GM18502 (cell line): ENCODE measurements at regions not wholly inside any gene's neighbourhood (a gene's known extent, or its start where the extent isn't known, plus 50 kb on each side); places are given as distances from the start of the nearest gene placed in this dataset.

Source experiments
- ATAC-seq: cut with Tn5 transposase; IDR thresholded peaks from one replicate; pipeline ENCODE4 v1.9.1; 2021; ENCODE audit warnings: mild to moderate bottlenecking; ENCODE audit not compliant: unreplicated experiment, poor library complexity

- no peak for ATAC-seq
Measured at GRCh38 chr20:40497899-40498691, 190.9 kb downstream of the MAFB start.

- no peak for ATAC-seq
Measured at GRCh38 chr20:40495956-40496355, 193.1 kb downstream of the MAFB start.

- ATAC-seq = no peak
Measured at GRCh38 chr20:40494248-40494647, 194.8 kb downstream of the MAFB start.

- no peak for ATAC-seq
Measured at GRCh38 chr20:40493549-40493948, 195.5 kb downstream of the MAFB start.

GRCh38 chr20:40493071-40493470, 196.0 kb downstream of the MAFB start:
- ATAC-seq = no peak

GRCh38 chr20:40491009-40491590, 197.9 kb downstream of the MAFB start:
- no peak for ATAC-seq

- no peak for ATAC-seq
Measured at GRCh38 chr20:40489886-40490285, 199.2 kb downstream of the MAFB start.

GRCh38 chr20:40488401-40488800, 200.6 kb downstream of the MAFB start:
- no peak for ATAC-seq

- ATAC-seq = no peak
Measured at GRCh38 chr20:40486297-40486696, 202.7 kb downstream of the MAFB start.

- no peak for ATAC-seq
Measured at GRCh38 chr20:40481743-40482458, 207.1 kb downstream of the MAFB start.

- no peak for ATAC-seq
Measured at GRCh38 chr20:40481337-40481736, 207.7 kb downstream of the MAFB start.

- no peak for ATAC-seq
Measured at GRCh38 chr20:40477805-40478204, 211.2 kb downstream of the MAFB start.

GRCh38 chr20:40476461-40476860, 212.6 kb downstream of the MAFB start:
- ATAC-seq = no peak

GRCh38 chr20:40472905-40473304, 216.1 kb downstream of the MAFB start:
- no peak for ATAC-seq

- ATAC-seq = no peak
Measured at GRCh38 chr20:40471261-40471629, 217.8 kb downstream of the MAFB start.

- ATAC-seq = no peak
Measured at GRCh38 chr20:40470445-40471260, 218.4 kb downstream of the MAFB start.

GRCh38 chr20:40468759-40469158, 220.3 kb downstream of the MAFB start:
- ATAC-seq = no peak

GRCh38 chr20:40467703-40468411, 221.2 kb downstream of the MAFB start:
- no peak for ATAC-seq

GRCh38 chr20:40467067-40467466, 222.0 kb downstream of the MAFB start:
- no peak for ATAC-seq

GRCh38 chr20:40464731-40465208, 224.3 kb downstream of the MAFB start:
- ATAC-seq = no peak
